Activated T-cell treated with anti-CD3 and anti-CD28 coated beads, Interleukin-2, amount 50 U/mL, for 4 hours (primary cell): ENCODE measurements at regions not wholly inside any gene's neighbourhood (a gene's known extent, or its start where the extent isn't known, plus 50 kb on each side); places are given as distances from the start of the nearest gene placed in this dataset.

Source experiments
- ATAC-seq, 2 donors: fragments of 200-7000 bp; cut with Tn5 transposase; one replicate each; pipeline ENCODE4 v1.10.0; 2021
- DNase-seq: peaks from one replicate; pipeline ENCODE4 v3.0.0-alpha.2; 2020
- H3K27me3 Mint-ChIP-seq: one replicate; pipeline ENCODE4 v1.8.0; 2021; ENCODE audit warnings: low read depth, mixed read lengths
- H3K36me3 Mint-ChIP-seq: one replicate; pipeline ENCODE4 v1.8.0; 2022; ENCODE audit warnings: mixed read lengths; ENCODE audit not compliant: insufficient read depth
- H3K4me1 Mint-ChIP-seq: one replicate; pipeline ENCODE4 v1.8.0; 2021; ENCODE audit warnings: low read depth, mixed read lengths
- H3K4me3 Mint-ChIP-seq: one replicate; pipeline ENCODE4 v1.8.0; 2021; ENCODE audit warnings: mild to moderate bottlenecking, moderate library complexity, mixed read lengths
- H3K9me3 Mint-ChIP-seq: one replicate; pipeline ENCODE4 v1.8.0; 2021; ENCODE audit warnings: mixed read lengths

- Mint-ChIP-seq H3K36me3 (no peaks in the 10 kb centered on the region), H3K4me1 (peaks cover 35% of the 10 kb centered on the region)
Observed at GRCh38 chr2:105977212-105977611, 216.9 kb downstream of the UXS1 start.

GRCh38 chr2:105974812-105975211 lies 219.3 kb downstream of the UXS1 start:
- Mint-ChIP-seq H3K27me3 (no peaks in the 10 kb centered on the region), H3K4me1 (peaks cover 43% of the 10 kb centered on the region), H3K4me3 (no peak overlapping the region), H3K36me3 (no peaks in the 10 kb centered on the region), H3K9me3 (no peaks in the 10 kb centered on the region)
- no peak for ATAC-seq
- DNase-seq: no peak

More at GRCh38 chr2:105977212-105977611, 216.9 kb downstream of the UXS1 start:
- Mint-ChIP-seq H3K9me3 (no peaks in the 10 kb centered on the region), H3K27me3 (no peaks in the 10 kb centered on the region), H3K4me3 (no peak overlapping the region)
- DNase-seq: no peak
- ATAC-seq: peak; percentile 89 to 94

- ATAC-seq: no peak
- no peak for DNase-seq
- Mint-ChIP-seq H3K9me3 (peaks cover 5% of the 10 kb centered on the region), H3K4me3 (no peak overlapping the region), H3K27me3 (no peaks in the 10 kb centered on the region), H3K4me1 (peaks cover 39% of the 10 kb centered on the region), H3K36me3 (no peaks in the 10 kb centered on the region)
Observed at GRCh38 chr2:105972927-105973326, 221.2 kb downstream of the UXS1 start.

- Mint-ChIP-seq H3K27me3 (no peaks in the 10 kb centered on the region), H3K4me3 (no peak overlapping the region), H3K4me1 (peaks cover 32% of the 10 kb centered on the region), H3K36me3 (no peaks in the 10 kb centered on the region), H3K9me3 (peaks cover 5% of the 10 kb centered on the region)
- DNase-seq: no peak
- ATAC-seq: no peak
Observed at GRCh38 chr2:105972246-105972645, 221.9 kb downstream of the UXS1 start.

GRCh38 chr2:105969552-105969951 lies 224.5 kb downstream of the UXS1 start:
- H3K27me3 Mint-ChIP-seq: no peaks in the 10 kb centered on the region
- peaks cover 5% of the 10 kb centered on the region for H3K9me3 Mint-ChIP-seq
- ATAC-seq: no peak
- H3K4me1 Mint-ChIP-seq: peaks cover 18% of the 10 kb centered on the region
- H3K4me3 Mint-ChIP-seq: no peak overlapping the region
- no peaks in the 10 kb centered on the region for H3K36me3 Mint-ChIP-seq
- DNase-seq: no peak

GRCh38 chr2:105962221-105962620 lies 217.5 kb downstream of the NCK2 start:
- Mint-ChIP-seq H3K9me3 (peaks cover 4% of the 10 kb centered on the region), H3K4me1 (peaks cover 2% of the 10 kb centered on the region), H3K36me3 (no peaks in the 10 kb centered on the region), H3K27me3 (no peaks in the 10 kb centered on the region), H3K4me3 (no peak overlapping the region)
- ATAC-seq (no peak), DNase-seq (no peak)

GRCh38 chr2:105961599-105962146 lies 217.0 kb downstream of the NCK2 start:
- no peaks in the 10 kb centered on the region for H3K36me3 Mint-ChIP-seq
- H3K4me3 Mint-ChIP-seq: no peak overlapping the region
- peaks cover 2% of the 10 kb centered on the region for H3K4me1 Mint-ChIP-seq
- ATAC-seq (no peak), DNase-seq (no peak)
- no peaks in the 10 kb centered on the region for H3K27me3 Mint-ChIP-seq
- peaks cover 4% of the 10 kb centered on the region for H3K9me3 Mint-ChIP-seq

- no peaks in the 10 kb centered on the region for H3K27me3 Mint-ChIP-seq
- no peak overlapping the region for H3K4me3 Mint-ChIP-seq
Observed at GRCh38 chr2:105959357-105959756, 214.6 kb downstream of the NCK2 start.

GRCh38 chr2:105954891-105955290 lies 210.2 kb downstream of the NCK2 start:
- ATAC-seq (no peak), DNase-seq (no peak)
- Mint-ChIP-seq H3K9me3 (peaks cover 4% of the 10 kb centered on the region), H3K36me3 (no peaks in the 10 kb centered on the region), H3K27me3 (no peaks in the 10 kb centered on the region), H3K4me3 (no peak overlapping the region), H3K4me1 (peaks cover 49% of the 10 kb centered on the region)

More at GRCh38 chr2:105959357-105959756, 214.6 kb downstream of the NCK2 start:
- DNase-seq (no peak), ATAC-seq (no peak)
- Mint-ChIP-seq H3K36me3 (no peaks in the 10 kb centered on the region), H3K9me3 (peaks cover 4% of the 10 kb centered on the region), H3K4me1 (peaks cover 12% of the 10 kb centered on the region)

- H3K36me3 Mint-ChIP-seq: no peaks in the 10 kb centered on the region
- ATAC-seq (no peak), DNase-seq (no peak)
- peaks cover 4% of the 10 kb centered on the region for H3K9me3 Mint-ChIP-seq
- H3K27me3 Mint-ChIP-seq: no peaks in the 10 kb centered on the region
- no peak overlapping the region for H3K4me3 Mint-ChIP-seq
- H3K4me1 Mint-ChIP-seq: peaks cover 51% of the 10 kb centered on the region
Observed at GRCh38 chr2:105953942-105954341, 209.2 kb downstream of the NCK2 start.

GRCh38 chr2:105952131-105952530 lies 207.4 kb downstream of the NCK2 start:
- H3K27me3 Mint-ChIP-seq: no peaks in the 10 kb centered on the region
- no peaks in the 10 kb centered on the region for H3K36me3 Mint-ChIP-seq
- H3K9me3 Mint-ChIP-seq: no peaks in the 10 kb centered on the region
- DNase-seq (no peak), ATAC-seq (no peak)
- no peak overlapping the region for H3K4me3 Mint-ChIP-seq
- H3K4me1 Mint-ChIP-seq: peaks cover 53% of the 10 kb centered on the region

- ATAC-seq (no peak), DNase-seq (no peak)
- Mint-ChIP-seq H3K4me1 (peaks cover 53% of the 10 kb centered on the region), H3K4me3 (no peak overlapping the region), H3K9me3 (no peaks in the 10 kb centered on the region), H3K36me3 (no peaks in the 10 kb centered on the region), H3K27me3 (no peaks in the 10 kb centered on the region)
Observed at GRCh38 chr2:105951384-105951694, 206.6 kb downstream of the NCK2 start.

- Mint-ChIP-seq H3K36me3 (no peaks in the 10 kb centered on the region), H3K9me3 (no peaks in the 10 kb centered on the region), H3K4me3 (no peak overlapping the region), H3K4me1 (peaks cover 53% of the 10 kb centered on the region), H3K27me3 (no peaks in the 10 kb centered on the region)
- ATAC-seq (peak in 1 of 2 donors; percentile 55), DNase-seq (no peak)
Observed at GRCh38 chr2:105950521-105951383, 206.0 kb downstream of the NCK2 start.

GRCh38 chr2:105943977-105944376 lies 199.3 kb downstream of the NCK2 start:
- no peak for DNase-seq

More at GRCh38 chr2:105943977-105944376, 199.3 kb downstream of the NCK2 start:
- ATAC-seq: no peak
- Mint-ChIP-seq H3K4me3 (no peak overlapping the region), H3K4me1 (peaks cover 2% of the 10 kb centered on the region), H3K9me3 (peaks cover 5% of the 10 kb centered on the region), H3K36me3 (no peaks in the 10 kb centered on the region), H3K27me3 (no peaks in the 10 kb centered on the region)
